ENCODE measurements at regions not wholly inside any gene's neighbourhood (a gene's known extent, or its start where the extent isn't known, plus 50 kb on each side); places are given as distances from the start of the nearest gene placed in this dataset.

DNA sequence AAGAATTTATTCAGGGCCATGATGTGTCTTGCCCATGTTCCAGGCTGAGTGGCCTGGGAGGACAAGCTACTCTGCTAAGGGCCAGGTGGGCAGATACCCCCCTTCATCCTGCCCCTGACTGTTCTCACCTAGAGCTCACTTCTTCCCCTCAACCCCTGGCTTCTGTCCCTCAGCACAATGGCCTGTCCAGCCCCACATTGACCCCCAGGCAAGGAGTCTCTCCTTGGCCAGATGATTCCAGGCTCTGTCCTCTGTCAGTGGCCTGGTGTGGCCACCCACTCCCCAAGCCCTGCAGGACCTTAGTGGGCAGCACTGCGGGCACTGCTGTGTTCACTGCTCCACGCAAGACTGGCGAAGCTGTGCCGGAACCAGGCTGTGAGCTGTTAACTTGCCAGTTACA lies 460.0 kb downstream of the MATN1 start:
- DNase-seq (ENCODE audit: low read depth): no peak
- in situ Hi-C loops (cut with HindIII; ENCODE audit: low sequenced_read_pairs): no loop called here

DNA sequence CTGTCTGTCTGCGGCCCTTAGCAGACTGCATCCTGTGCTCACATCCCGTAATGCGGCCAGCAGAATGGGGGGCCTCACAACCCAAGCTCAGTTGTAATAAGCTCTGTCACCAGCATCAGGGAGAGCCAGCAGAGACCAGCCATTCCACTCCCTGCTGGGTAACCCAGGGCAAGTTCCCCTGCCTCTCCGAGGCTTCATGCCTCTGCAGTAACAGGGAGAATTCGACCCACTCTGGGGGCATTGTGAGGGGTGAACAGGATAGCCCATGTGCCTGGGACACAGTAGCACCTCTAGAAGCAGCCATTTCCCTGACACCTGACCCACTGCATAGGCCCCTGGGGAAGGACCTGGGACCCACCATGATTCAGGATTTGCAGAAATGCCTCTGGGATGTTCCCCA lies 461.2 kb downstream of the MATN1 start:
- TF ChIP-seq, protein P1, sequence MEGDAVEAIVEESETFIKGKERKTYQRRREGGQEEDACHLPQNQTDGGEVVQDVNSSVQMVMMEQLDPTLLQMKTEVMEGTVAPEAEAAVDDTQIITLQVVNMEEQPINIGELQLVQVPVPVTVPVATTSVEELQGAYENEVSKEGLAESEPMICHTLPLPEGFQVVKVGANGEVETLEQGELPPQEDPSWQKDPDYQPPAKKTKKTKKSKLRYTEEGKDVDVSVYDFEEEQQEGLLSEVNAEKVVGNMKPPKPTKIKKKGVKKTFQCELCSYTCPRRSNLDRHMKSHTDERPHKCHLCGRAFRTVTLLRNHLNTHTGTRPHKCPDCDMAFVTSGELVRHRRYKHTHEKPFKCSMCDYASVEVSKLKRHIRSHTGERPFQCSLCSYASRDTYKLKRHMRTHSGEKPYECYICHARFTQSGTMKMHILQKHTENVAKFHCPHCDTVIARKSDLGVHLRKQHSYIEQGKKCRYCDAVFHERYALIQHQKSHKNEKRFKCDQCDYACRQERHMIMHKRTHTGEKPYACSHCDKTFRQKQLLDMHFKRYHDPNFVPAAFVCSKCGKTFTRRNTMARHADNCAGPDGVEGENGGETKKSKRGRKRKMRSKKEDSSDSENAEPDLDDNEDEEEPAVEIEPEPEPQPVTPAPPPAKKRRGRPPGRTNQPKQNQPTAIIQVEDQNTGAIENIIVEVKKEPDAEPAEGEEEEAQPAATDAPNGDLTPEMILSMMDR (IDR thresholded peaks at IDR 0.05; ENCODE audit: low read depth, low read length, missing control alignments): no peak
- DNase-seq (ENCODE audit: low read depth): no peak
- in situ Hi-C loops (cut with HindIII; ENCODE audit: low sequenced_read_pairs): no loop called here
- no peak overlapping the region for H3K4me3 ChIP-seq (ENCODE audit: low read depth, low read length)

More for the DNA sequence above, 460.0 kb downstream of the MATN1 start:
- no peak overlapping the region for H3K4me3 ChIP-seq (ENCODE audit: low read depth, low read length)
- TF ChIP-seq, protein P1 (IDR thresholded peaks at IDR 0.05; ENCODE audit: low read depth, low read length, missing control alignments): no peak

DNA sequence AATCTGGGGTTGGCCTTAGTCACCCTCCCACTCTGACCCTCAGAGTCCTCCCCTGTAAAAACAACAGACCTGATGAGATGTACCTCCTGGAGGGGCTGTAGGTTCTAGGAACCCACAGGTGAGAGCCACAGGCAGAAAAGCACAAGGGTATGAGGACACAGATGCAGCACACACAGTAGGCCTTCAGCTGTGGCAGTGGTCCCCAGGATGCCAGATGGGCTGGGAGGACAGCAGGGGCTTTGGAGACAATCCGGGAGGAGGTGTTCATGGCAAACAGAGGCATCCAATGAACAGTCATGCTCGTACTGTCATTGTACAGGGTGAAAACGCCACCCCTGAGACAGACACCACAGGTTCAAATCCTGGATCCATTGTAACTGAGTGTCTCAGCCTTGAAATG lies 463.1 kb downstream of the MATN1 start:
- no peak overlapping the region for H3K4me3 ChIP-seq (ENCODE audit: low read depth, low read length)
- DNase-seq (ENCODE audit: low read depth): no peak
- TF ChIP-seq, protein P1 (IDR thresholded peaks at IDR 0.05; ENCODE audit: low read depth, low read length, missing control alignments): no peak
- in situ Hi-C loops (cut with HindIII; ENCODE audit: low sequenced_read_pairs): no loop called here

DNA sequence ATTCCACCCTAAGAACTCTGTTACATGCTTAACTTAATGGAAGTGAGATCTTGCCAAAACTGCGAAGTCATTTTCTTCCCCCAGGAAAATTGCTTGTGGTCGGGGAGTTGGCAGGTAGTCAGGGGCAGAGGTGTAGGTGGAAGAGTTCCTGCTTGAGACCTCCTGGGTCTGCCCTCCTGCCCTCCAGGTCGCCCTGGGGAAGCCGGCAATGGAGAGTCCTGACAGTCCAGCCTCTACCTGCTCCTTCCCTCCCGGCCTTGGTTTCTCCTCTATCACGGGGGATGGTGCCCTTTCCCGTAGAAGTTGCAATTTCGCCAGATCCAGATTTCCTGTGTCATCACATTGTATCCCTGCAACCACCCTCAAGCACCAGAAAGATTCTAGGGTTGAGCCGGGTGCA lies 463.8 kb downstream of the MATN1 start:
- in situ Hi-C loops (cut with HindIII; ENCODE audit: low sequenced_read_pairs): loop anchor here (5.0 kb wide), 1 partner anchor 58 kb away; no protein-coding TSS in a partner anchor
- no peak for DNase-seq (ENCODE audit: low read depth)
- TF ChIP-seq, protein P1 (IDR thresholded peaks at IDR 0.05; ENCODE audit: low read depth, low read length, missing control alignments): no peak
- H3K4me3 ChIP-seq (ENCODE audit: low read depth, low read length): no peak overlapping the region

DNA sequence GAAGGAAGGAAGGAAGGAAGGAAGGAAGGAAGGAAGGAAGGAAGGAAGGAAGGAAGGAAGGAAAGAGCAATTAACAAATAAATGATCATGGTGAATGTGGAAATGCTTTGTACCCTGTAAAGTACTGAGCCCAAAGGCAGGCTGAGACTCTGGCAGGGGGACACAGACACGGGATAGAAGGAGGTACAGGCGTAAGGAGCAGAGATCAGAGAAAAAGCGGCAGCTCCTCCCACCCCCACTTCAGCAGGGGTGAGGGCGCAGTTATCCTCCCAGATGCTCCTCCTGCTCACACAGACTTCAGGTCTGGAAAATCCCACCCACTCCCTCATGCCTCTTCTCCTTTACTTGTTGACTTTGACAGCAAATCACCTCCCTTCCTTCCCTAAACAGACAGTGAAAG lies 464.5 kb downstream of the MATN1 start:
- TF ChIP-seq, protein P1 (IDR thresholded peaks at IDR 0.05; ENCODE audit: low read depth, low read length, missing control alignments): no peak
- in situ Hi-C loops (cut with HindIII; ENCODE audit: low sequenced_read_pairs): loop anchor here (5.0 kb wide), 1 partner anchor 58 kb away; no protein-coding TSS in a partner anchor
- no peak overlapping the region for H3K4me3 ChIP-seq (ENCODE audit: low read depth, low read length)
- DNase-seq (ENCODE audit: low read depth): no peak

DNA sequence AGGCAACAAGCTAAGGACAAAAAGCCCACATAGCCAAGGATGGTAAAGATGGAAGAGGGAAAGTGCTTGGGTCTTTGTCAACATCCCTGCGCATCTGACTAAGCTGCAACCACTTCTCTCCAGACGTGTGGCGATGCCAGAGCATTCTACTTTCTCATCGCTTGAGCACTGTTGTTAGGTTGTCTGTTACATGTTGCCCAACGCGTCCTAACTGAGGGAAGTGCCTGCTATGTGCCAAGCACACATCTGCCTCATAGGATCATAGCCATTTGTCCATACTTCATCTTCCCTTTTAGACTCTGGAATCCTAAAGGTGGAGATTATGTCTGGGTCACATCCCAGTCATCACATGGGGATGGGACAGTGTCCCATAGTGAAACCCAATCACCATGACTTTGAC lies 464.9 kb downstream of the MATN1 start:
- TF ChIP-seq, protein P1 (IDR thresholded peaks at IDR 0.05; ENCODE audit: low read depth, low read length, missing control alignments): no peak
- in situ Hi-C loops (cut with HindIII; ENCODE audit: low sequenced_read_pairs): loop anchor here (5.0 kb wide), 1 partner anchor 59 kb away; no protein-coding TSS in a partner anchor
- DNase-seq (ENCODE audit: low read depth): no peak
- no peak overlapping the region for H3K4me3 ChIP-seq (ENCODE audit: low read depth, low read length)
